Mesothelial cell of epicardium (in vitro differentiated cells): ENCODE measurements at regions not wholly inside any gene's neighbourhood (a gene's known extent, or its start where the extent isn't known, plus 50 kb on each side); places are given as distances from the start of the nearest gene placed in this dataset.

ENCODE experiments used
- DNase-seq, 2 experiments: peaks; one replicate each; pipeline ENCODE4 v3.0.0; 2021; ENCODE audit warnings: low spot score in 2 of 2; ENCODE audit not compliant: unreplicated experiment in 2 of 2
- H3K27ac Mint-ChIP-seq: 2 replicates; pipeline ENCODE4 v1.8.0; 2021; ENCODE audit warnings: mixed read lengths
- H3K27me3 Mint-ChIP-seq: 2 replicates; pipeline ENCODE4 v1.8.0; 2021; ENCODE audit warnings: low read depth, mixed read lengths
- H3K36me3 Mint-ChIP-seq: 2 replicates; pipeline ENCODE4 v1.8.0; 2021; ENCODE audit warnings: mixed read lengths
- H3K4me1 Mint-ChIP-seq: 2 replicates; pipeline ENCODE4 v1.8.0; 2021; ENCODE audit warnings: mixed read lengths
- H3K4me3 Mint-ChIP-seq: 2 replicates; pipeline ENCODE4 v1.8.0; 2021; ENCODE audit warnings: mild to moderate bottlenecking, moderate library complexity, mixed read lengths
- H3K9me3 Mint-ChIP-seq: 2 replicates; pipeline ENCODE4 v1.8.0; 2021; ENCODE audit warnings: mixed read lengths
- TF ChIP-seq, protein P1 (sequence below): fragments of 200-600 bp; sonication (generic); IDR thresholded peaks from one replicate; pipeline ENCODE4 v1.5.0; 2021; ENCODE audit warnings: antibody characterized with exemption; ENCODE audit not compliant: unreplicated experiment

DNA sequence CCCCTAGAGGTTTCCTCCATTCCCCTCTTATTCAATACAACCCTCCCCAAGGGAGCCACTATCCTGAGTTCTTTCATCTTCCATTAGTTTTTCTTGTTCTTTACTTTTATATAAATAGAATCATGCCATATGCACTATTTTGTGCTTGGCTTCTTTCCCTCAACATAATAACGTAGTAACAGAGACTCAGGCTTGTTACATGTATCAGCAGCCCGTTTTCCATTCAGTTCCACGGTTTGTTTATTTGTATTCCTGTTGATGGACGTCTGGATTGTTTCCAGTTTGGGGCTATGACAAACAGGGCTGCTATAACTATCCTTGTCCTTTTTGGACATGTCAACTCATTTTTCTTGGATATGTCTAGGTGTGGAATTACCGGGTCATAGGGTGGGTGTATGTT lies 264.4 kb upstream of the MKI67 start:
- H3K36me3 Mint-ChIP-seq, result no peaks in the 10 kb centered on the region
- peaks cover 22% of the 10 kb centered on the region for H3K27me3 Mint-ChIP-seq
- no peak overlapping the region for H3K27ac Mint-ChIP-seq
- H3K9me3 Mint-ChIP-seq, result no peaks in the 10 kb centered on the region
- no peak for DNase-seq
- no peaks in the 10 kb centered on the region for H3K4me1 Mint-ChIP-seq
- H3K4me3 Mint-ChIP-seq, result no peak overlapping the region
- TF ChIP-seq, protein P1, sequence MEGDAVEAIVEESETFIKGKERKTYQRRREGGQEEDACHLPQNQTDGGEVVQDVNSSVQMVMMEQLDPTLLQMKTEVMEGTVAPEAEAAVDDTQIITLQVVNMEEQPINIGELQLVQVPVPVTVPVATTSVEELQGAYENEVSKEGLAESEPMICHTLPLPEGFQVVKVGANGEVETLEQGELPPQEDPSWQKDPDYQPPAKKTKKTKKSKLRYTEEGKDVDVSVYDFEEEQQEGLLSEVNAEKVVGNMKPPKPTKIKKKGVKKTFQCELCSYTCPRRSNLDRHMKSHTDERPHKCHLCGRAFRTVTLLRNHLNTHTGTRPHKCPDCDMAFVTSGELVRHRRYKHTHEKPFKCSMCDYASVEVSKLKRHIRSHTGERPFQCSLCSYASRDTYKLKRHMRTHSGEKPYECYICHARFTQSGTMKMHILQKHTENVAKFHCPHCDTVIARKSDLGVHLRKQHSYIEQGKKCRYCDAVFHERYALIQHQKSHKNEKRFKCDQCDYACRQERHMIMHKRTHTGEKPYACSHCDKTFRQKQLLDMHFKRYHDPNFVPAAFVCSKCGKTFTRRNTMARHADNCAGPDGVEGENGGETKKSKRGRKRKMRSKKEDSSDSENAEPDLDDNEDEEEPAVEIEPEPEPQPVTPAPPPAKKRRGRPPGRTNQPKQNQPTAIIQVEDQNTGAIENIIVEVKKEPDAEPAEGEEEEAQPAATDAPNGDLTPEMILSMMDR, result no peak

DNA sequence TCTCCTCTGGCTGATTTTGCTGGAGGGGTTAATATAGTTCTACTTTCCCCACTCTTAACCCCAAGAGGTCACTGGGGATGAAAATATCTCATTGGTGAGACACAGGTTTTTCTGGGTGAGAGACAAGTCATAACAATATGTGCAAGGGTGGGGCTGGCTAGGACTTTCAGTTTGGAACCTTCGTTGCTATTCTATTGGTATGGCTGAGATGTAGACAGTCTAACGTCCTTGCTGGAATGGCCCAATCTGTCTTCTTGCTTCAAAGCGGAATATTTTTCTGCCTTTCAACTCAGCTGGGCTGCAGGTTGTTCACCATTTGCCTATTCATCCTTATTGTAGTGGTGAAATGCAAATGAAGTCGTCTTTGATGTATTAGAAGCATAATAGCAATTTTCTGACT lies 267.3 kb upstream of the MKI67 start:
- TF ChIP-seq, protein P1, result no peak
- Mint-ChIP-seq H3K27ac (no peak overlapping the region), H3K4me3 (no peak overlapping the region), H3K9me3 (no peaks in the 10 kb centered on the region), H3K27me3 (peaks cover 22% of the 10 kb centered on the region), H3K4me1 (no peaks in the 10 kb centered on the region), H3K36me3 (no peaks in the 10 kb centered on the region)
- no peak for DNase-seq

DNA sequence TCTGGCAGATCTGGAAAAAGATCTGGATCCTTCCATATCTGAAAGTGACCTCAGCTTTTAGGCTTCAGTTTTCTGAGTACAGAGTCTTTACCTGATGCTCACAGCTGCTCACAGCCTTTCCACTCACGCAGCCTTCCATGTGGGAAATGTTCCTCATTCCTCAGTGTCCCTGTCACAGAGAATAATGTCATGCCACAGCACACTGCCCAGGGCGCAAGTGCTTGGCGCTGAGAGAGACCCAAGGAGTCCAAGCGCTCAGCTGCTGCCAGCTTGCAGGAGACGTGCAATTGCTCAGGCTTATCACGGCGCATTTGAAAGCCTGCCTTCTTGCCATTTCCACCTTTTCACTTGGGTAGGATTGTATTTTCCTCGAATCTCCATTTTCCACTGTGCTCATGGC lies 271.9 kb upstream of the MKI67 start:
- Mint-ChIP-seq H3K9me3 (peaks cover 17% of the 10 kb centered on the region), H3K4me3 (no peak overlapping the region), H3K27me3 (peaks cover 11% of the 10 kb centered on the region), H3K27ac (no peak overlapping the region), H3K36me3 (no peaks in the 10 kb centered on the region), H3K4me1 (no peaks in the 10 kb centered on the region)
- no peak for DNase-seq
- TF ChIP-seq, protein P1, result no peak

DNA sequence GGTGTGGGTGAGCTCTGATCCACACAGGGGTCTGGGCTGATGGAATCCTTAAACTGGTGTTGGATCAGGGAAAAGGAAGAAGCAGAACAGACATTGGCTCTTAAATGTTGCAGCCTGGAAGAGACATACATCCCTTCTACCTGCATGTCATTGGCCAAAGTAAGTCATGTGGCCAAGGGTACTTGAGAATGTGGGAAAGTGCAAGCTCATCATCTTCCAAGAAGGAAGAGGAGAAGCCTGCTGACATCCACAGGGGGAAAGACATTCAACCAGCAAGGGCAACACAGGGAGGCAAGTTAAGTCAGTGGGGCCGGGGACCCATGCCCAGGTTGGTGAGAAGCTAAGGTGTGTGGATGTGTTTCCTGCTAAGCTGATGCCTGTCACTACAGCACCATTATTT lies 272.8 kb upstream of the MKI67 start:
- no peak overlapping the region for H3K4me3 Mint-ChIP-seq
- no peaks in the 10 kb centered on the region for H3K36me3 Mint-ChIP-seq
- peaks cover 17% of the 10 kb centered on the region for H3K9me3 Mint-ChIP-seq
- H3K4me1 Mint-ChIP-seq, result no peaks in the 10 kb centered on the region
- no peak overlapping the region for H3K27ac Mint-ChIP-seq
- DNase-seq, result no peak
- TF ChIP-seq, protein P1, result no peak
- peaks cover 8% of the 10 kb centered on the region for H3K27me3 Mint-ChIP-seq

DNA sequence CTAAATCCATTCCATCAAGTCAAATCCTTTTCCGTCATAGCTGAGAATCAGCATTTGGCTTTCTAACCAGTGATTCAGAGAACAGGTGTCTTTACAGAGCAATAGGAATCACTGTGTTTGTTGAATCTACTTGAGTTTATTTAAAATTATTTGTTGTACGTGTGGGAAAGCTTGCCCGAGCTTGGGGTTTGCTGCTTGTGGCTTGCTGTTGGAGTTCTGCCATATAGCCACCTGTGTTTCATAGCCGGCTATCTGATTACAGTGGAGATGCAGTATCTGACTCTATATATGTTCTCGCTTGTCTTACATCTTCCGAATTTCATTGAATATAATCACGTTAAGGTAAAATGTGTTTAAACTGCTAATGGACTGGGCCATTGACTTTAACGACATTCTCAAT lies 274.3 kb upstream of the MKI67 start:
- Mint-ChIP-seq H3K27ac (no peak overlapping the region), H3K36me3 (no peaks in the 10 kb centered on the region), H3K4me1 (no peaks in the 10 kb centered on the region), H3K4me3 (no peak overlapping the region), H3K27me3 (peaks cover 10% of the 10 kb centered on the region), H3K9me3 (peaks cover 17% of the 10 kb centered on the region)
- TF ChIP-seq, protein P1, result no peak
- DNase-seq, result no peak

DNA sequence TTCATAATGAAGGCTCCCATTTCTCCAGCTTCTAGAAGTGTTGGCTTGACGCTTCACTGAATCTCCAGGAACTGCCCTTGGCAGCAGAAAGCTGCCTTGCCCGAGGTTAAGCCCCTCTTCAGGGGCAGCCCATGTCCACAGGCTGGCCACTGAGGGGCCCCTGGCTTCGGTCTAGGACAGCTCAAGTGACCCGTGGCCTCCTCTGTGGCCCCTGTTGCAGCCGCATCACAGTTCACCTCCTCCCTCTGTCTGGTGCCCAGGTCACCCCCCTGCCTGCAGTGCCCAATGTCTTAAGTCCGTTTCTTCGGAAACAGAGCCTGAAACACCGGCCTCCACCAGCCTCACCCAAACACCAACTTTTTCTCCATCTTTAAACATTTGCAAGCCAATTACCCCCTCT lies 279.2 kb upstream of the MKI67 start:
- no peak for DNase-seq
- TF ChIP-seq, protein P1, result no peak
- Mint-ChIP-seq H3K9me3 (peaks cover 17% of the 10 kb centered on the region), H3K4me1 (no peaks in the 10 kb centered on the region), H3K27ac (no peak overlapping the region), H3K4me3 (no peak overlapping the region), H3K36me3 (no peaks in the 10 kb centered on the region), H3K27me3 (peaks cover 7% of the 10 kb centered on the region)
